GM18873 (cell line): ENCODE measurements at regions not wholly inside any gene's neighbourhood (a gene's known extent, or its start where the extent isn't known, plus 50 kb on each side); places are given as distances from the start of the nearest gene placed in this dataset.
"Not testable (repeated sequence)": the region's sequence is repeated elsewhere in the genome, so short reads cannot be mapped to it uniquely, and the experiment has no call there.

Experiments
- ATAC-seq: cut with Tn5 transposase; IDR thresholded peaks from one replicate; pipeline ENCODE4 v1.9.1; 2021; ENCODE audit warnings: mild to moderate bottlenecking, moderate library complexity, moderate number of reproducible peaks; ENCODE audit not compliant: unreplicated experiment, low FRiP score

- ATAC-seq: no peak
Observed at GRCh38 chr6:68082086-68082485, 553.0 kb upstream of the ADGRB3 start.

GRCh38 chr6:68080074-68080473, 555.0 kb upstream of the ADGRB3 start:
- no peak for ATAC-seq

DNA sequence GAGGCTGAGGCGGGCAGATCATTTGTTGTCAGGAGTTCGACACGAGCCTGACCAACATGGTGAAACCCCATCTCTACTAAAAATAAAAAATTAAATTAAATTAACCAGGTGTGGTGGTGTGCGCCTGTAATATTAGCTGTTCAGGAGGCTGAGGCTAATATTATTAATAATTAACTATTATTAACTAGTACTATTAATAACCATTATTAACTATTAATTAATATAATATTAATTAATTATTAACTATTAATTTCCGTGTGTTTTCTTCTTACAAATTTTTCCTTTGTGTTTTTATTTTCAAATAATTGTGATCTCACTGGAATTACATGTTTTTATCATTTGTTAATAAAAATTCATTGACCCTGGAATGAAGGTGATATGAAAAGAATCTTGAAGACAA, 557.4 kb upstream of the ADGRB3 start:
- ATAC-seq: no peak

- no peak for ATAC-seq
Observed at GRCh38 chr6:68071740-68072139, 563.3 kb upstream of the ADGRB3 start.

DNA sequence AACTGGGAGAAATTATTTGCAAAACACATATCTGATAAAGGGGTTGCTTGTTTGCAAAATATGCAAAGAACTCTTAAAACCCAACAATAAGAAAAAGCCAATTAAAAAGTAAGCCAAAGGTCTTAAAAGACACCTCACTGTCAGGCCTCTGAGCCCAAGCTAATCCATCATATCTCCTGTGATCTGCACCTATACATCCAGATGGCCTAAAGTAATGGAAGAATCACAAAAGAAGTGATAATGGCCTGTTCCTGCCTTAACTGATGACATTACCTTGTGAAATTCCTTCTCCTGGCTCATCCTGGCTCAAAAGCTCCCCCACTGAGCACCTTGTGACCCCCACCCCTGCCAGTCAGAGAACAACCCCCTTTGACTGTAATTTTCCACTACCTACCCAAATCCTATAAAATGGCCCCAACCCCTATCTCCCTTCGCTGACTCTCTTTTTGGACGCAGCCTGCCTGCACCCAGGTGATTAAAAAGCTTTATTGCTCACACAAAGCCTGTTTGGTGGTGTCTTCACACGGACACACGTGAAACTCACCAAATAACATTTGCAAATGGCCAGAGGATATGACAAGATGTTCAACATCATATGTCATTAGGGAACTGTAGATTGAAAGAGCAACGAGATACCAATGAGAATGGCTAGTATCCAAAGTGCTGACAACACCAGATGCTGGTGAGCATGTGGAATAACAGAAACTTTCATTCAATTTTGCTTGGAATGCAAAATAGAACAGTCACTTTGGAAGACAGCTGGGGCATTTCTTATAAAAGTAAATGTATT, 565.0 kb upstream of the ADGRB3 start:
- ATAC-seq: no peak

DNA sequence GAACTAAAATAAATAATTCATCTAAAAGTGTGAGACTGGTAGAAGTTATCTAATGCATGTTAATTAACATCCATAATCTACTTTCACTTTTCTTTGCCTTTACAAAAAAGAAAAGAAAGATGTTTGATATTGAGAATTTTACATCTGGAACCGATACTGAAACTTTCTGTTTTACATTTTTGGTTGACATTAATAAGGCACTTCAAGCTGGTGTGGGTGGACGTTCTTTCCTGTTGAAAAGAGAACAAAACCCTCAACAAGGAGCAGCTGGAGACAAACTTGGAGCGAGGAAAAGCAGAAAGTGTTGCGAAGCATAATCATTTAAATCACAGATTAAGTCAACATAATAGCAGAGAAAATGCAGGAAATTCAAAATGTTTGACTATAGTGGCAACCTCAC, 575.2 kb upstream of the ADGRB3 start:
- ATAC-seq: no peak

GRCh38 chr6:68059261-68059660, 575.8 kb upstream of the ADGRB3 start:
- no peak for ATAC-seq

DNA sequence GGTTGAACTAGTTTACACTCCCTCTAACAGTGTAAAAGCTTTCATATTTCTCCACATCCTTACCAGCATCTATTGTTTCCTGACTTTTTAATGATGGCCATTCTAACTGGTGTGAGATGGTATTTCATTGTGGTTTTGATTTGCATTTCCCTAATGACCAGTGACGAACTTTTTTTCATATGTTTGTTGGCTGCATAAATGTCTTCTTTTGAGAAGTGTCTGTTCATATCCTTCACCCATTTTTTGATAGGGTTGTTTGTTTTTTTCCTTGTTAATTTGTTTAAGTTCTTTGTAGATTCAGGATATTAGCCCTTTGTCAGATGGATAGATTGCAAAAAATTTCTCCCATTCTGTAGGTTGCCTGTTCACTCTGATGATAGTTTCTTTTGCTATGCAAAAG, 578.5 kb upstream of the ADGRB3 start:
- not testable (repeated sequence) for ATAC-seq

- no peak for ATAC-seq
Observed at GRCh38 chr6:68054756-68055155, 580.3 kb upstream of the ADGRB3 start.

- no peak for ATAC-seq
Observed at GRCh38 chr6:68053805-68054373, 581.2 kb upstream of the ADGRB3 start.

- no peak for ATAC-seq
Observed at GRCh38 chr6:68052234-68052633, 582.8 kb upstream of the ADGRB3 start.

- no peak for ATAC-seq
Observed at GRCh38 chr6:68049562-68049961, 585.5 kb upstream of the ADGRB3 start.

GRCh38 chr6:68046756-68047155, 588.3 kb upstream of the ADGRB3 start:
- no peak for ATAC-seq

DNA sequence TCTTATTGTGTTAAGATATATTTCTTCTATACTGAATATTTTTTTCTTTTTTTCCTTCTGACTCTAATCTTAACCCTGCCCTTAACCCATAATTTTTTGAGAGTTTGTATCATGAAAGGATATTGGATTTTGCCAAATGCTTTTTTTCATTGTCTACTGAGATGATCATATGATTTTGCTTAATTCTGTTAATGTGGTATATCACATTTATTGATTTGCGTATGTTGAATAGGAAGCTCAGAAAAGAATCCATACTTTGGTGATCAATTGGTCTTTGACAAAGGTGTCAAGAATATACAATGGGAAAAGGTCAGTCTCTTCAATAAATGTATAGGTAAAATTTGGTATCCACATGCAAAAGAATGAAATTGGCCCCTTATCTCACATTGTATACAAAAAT, 588.8 kb upstream of the ADGRB3 start:
- no peak for ATAC-seq

- no peak for ATAC-seq
Observed at GRCh38 chr6:68045193-68045592, 589.9 kb upstream of the ADGRB3 start.

DNA sequence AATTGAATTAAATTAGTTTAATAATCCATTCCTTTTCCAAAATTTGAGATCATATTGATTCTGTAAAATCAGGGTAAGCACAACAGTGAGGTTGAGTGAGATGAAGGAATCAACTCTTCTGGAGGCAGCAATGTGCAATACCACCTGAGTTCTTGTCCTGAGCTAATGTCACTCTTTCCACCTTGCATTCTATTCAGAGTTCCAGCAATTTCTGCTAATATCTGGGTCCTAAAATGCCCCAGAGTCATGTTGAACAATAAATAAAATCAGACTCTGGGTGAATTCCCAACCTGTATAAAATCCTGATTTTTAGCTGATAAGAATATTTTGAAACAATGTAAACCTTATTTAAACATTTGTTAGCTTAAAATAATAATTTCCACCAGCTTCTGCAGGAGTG, 590.8 kb upstream of the ADGRB3 start:
- no peak for ATAC-seq

DNA sequence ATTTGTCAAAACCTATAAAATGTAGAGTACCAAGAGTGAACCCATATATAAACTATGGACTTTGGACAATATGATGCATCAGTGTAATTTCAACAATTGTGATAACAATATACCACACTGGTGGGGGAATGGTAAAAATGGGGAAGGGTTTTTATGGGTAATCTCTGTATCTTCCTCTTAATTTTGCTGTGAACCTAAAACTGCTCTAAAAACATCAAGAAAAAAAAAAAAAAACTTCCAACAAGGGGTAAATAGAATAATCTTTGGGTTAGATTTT, 592.0 kb upstream of the ADGRB3 start:
- ATAC-seq: no peak

DNA sequence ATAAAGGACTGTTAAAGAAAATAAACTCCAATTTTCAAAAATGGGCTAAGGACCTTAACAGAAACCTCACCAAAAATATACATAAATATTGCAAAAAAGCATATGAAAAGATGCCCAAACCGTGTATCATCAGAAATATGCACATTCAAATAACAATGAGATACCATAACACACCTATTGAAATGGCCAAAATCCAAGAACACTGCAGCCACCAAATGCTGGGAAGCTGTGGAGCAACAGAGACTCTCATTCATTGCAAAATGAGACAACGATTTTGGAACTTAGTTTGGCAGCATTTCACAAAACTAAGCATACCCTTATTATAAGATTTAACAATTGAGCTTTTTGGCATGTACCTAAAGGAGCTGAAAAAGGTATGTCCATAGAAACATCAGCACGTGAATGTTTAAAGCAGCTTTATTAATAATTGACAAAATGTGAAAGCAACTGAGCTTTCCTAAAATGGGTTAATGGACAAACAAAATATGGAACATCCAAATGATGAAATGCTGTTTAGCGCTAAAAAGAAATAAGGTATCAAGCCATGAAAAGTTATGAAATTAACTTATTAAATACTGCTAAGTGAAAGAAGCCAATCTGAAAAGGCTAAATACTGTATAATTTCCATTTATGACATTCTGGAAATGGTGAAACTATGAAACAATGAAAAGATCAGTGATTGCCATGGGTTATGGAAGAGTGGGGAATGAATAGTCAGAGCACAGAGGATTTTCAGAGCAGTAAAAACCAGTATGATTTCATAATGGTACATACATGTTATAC, 592.6 kb upstream of the ADGRB3 start:
- no peak for ATAC-seq

- no peak for ATAC-seq
Observed at GRCh38 chr6:68040780-68041179, 594.3 kb upstream of the ADGRB3 start.

GRCh38 chr6:68040312-68040778, 594.7 kb upstream of the ADGRB3 start:
- no peak for ATAC-seq

DNA sequence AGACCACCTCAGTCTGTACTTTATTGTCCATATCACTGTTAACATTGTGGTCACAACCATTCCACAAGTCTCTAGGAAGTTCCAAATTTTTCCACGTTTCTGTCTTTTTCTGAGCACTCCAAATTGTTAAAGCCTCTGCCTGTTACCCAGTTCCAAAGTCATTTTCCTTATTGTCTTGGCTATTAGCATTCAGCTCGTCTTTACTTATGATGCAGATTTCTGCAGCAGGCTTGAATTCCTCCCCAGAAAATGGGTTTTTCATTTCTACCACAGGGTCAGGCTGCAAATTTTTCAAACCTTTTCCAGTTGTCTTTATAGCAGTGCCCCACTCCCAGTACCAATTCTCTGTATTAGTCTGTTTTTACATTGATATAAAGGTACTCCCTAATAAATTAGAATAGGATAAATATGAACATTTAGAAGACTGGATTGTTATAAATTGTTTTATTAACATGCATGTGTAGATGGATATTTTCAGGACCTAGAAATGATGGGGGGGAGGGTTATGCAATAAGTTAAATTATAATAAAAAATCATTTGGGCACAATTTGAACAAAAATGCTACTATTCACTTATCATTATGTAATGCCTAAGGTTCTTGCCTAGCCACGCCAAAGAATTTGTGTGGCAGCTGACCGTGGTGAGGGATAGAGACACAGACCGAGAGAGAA, 595.3 kb upstream of the ADGRB3 start:
- no peak for ATAC-seq
